OCI-LY1 (cell line): ENCODE measurements at regions not wholly inside any gene's neighbourhood (a gene's known extent, or its start where the extent isn't known, plus 50 kb on each side); places are given as distances from the start of the nearest gene placed in this dataset.

Source experiments
- H2AFZ ChIP-seq: fragments of 200-600 bp; sonication (generic), shearing (Covaris generic); 2 replicates; pipeline ENCODE4 v1.6.0; 2014; ENCODE audit warnings: antibody characterized with exemption, mild to moderate bottlenecking, low read length
- H3F3A ChIP-seq: fragments of 200-600 bp; sonication (generic), shearing (Covaris generic); 2 replicates; pipeline ENCODE4 v1.6.0; 2014; ENCODE audit warnings: mild to moderate bottlenecking, antibody characterized with exemption, low read length, moderate library complexity; ENCODE audit not compliant: insufficient read depth
- H3K27ac ChIP-seq: fragments of 200-600 bp; sonication (generic); 2 replicates; pipeline ENCODE4 v1.5.1; 2014; ENCODE audit warnings: low read length, mixed run types, mild to moderate bottlenecking, low read depth; ENCODE audit not compliant: poor library complexity, severe bottlenecking
- H3K27me3 ChIP-seq: fragments of 200-600 bp; sonication (generic); 2 replicates; pipeline ENCODE4 v1.6.0; 2014; ENCODE audit warnings: antibody characterized with exemption, mild to moderate bottlenecking, low read length, moderate library complexity; ENCODE audit not compliant: insufficient read depth
- H3K36me3 ChIP-seq: fragments of 200-600 bp; sonication (generic); 2 replicates; pipeline ENCODE4 v1.6.1; 2014; ENCODE audit warnings: mild to moderate bottlenecking, antibody characterized with exemption, low read length, moderate library complexity, mixed read lengths; ENCODE audit not compliant: insufficient read depth
- H3K4me1 ChIP-seq: fragments of 200-600 bp; sonication (generic); 2 replicates; pipeline ENCODE4 v1.5.1; 2014; ENCODE audit warnings: mild to moderate bottlenecking, low read length, moderate library complexity; ENCODE audit not compliant: insufficient read depth, severe bottlenecking
- H3K4me2 ChIP-seq: fragments of 200-600 bp; sonication (generic), shearing (Covaris generic); 2 replicates; pipeline ENCODE4 v1.6.1; 2014; ENCODE audit warnings: low read length
- H3K4me3 ChIP-seq: fragments of 200-600 bp; sonication (generic); 2 replicates; pipeline ENCODE4 v1.5.1; 2014; ENCODE audit warnings: low read length, low read depth, mild to moderate bottlenecking, mixed read lengths; ENCODE audit not compliant: poor library complexity, severe bottlenecking
- H3K79me2 ChIP-seq: fragments of 200-600 bp; shearing (Covaris generic); 2 replicates; pipeline ENCODE4 v1.6.1; 2016; ENCODE audit warnings: mixed run types, low read length, mixed read lengths; ENCODE audit not compliant: insufficient read depth
- H3K9ac ChIP-seq: fragments of 200-600 bp; sonication (generic), shearing (Covaris generic); 2 replicates; pipeline ENCODE4 v1.6.1; 2014; ENCODE audit warnings: mild to moderate bottlenecking, low read length, mixed read lengths
- H3K9me2 ChIP-seq: fragments of 200-600 bp; sonication (generic), shearing (Covaris generic); 2 replicates; pipeline ENCODE4 v1.6.1; 2014; ENCODE audit warnings: low read depth, mild to moderate bottlenecking, low read length, mixed read lengths
- H3K9me3 ChIP-seq: fragments of 200-600 bp; shearing (Covaris generic); 2 replicates; pipeline ENCODE4 v1.6.1; 2014; ENCODE audit warnings: low read length, mixed read lengths
- H4K20me1 ChIP-seq: fragments of 200-600 bp; sonication (generic), shearing (Covaris generic); 2 replicates; pipeline ENCODE4 v1.6.0; 2016; ENCODE audit warnings: mild to moderate bottlenecking, low read length; ENCODE audit not compliant: insufficient read depth
- EZH2 ChIP-seq: fragments of 200-600 bp; sonication (generic), shearing (Covaris generic); IDR thresholded peaks from 2 replicates; pipeline ENCODE4 v1.8.0; 2017; ENCODE audit warnings: borderline replicate concordance, mixed run types, mild to moderate bottlenecking, antibody characterized with exemption, low read length, moderate library complexity, mixed read lengths
- TF ChIP-seq, protein P1 (sequence below): fragments of 200-600 bp; sonication (generic), shearing (Covaris generic); IDR thresholded peaks from 2 replicates; pipeline ENCODE4 v1.5.1; 2017; ENCODE audit warnings: mild to moderate bottlenecking, antibody characterized with exemption, low read length, moderate library complexity, mixed read lengths

GRCh38 chr4:119781044-119781443 lies 152.4 kb upstream of the PDE5A start:
- Histone ChIP-seq H3K27me3 (no peaks in the 10 kb centered on the region), H3K9ac (no peak overlapping the region), H3K9me2 (no peaks in the 10 kb centered on the region), H4K20me1 (no peaks in the 10 kb centered on the region), H2AFZ (no peak overlapping the region), H3F3A (no peaks in the 10 kb centered on the region), H3K36me3 (no peaks in the 10 kb centered on the region; the same call in 1 of the 2 replicates), H3K4me2 (no peak overlapping the region), H3K27ac (no peak overlapping the region), H3K4me3 (no peak overlapping the region), H3K4me1 (no peaks in the 10 kb centered on the region), H3K9me3 (no peaks in the 10 kb centered on the region), H3K79me2 (no peaks in the 10 kb centered on the region)
- no peak for TF ChIP-seq EZH2
- TF ChIP-seq, protein P1, sequence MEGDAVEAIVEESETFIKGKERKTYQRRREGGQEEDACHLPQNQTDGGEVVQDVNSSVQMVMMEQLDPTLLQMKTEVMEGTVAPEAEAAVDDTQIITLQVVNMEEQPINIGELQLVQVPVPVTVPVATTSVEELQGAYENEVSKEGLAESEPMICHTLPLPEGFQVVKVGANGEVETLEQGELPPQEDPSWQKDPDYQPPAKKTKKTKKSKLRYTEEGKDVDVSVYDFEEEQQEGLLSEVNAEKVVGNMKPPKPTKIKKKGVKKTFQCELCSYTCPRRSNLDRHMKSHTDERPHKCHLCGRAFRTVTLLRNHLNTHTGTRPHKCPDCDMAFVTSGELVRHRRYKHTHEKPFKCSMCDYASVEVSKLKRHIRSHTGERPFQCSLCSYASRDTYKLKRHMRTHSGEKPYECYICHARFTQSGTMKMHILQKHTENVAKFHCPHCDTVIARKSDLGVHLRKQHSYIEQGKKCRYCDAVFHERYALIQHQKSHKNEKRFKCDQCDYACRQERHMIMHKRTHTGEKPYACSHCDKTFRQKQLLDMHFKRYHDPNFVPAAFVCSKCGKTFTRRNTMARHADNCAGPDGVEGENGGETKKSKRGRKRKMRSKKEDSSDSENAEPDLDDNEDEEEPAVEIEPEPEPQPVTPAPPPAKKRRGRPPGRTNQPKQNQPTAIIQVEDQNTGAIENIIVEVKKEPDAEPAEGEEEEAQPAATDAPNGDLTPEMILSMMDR: no peak

DNA sequence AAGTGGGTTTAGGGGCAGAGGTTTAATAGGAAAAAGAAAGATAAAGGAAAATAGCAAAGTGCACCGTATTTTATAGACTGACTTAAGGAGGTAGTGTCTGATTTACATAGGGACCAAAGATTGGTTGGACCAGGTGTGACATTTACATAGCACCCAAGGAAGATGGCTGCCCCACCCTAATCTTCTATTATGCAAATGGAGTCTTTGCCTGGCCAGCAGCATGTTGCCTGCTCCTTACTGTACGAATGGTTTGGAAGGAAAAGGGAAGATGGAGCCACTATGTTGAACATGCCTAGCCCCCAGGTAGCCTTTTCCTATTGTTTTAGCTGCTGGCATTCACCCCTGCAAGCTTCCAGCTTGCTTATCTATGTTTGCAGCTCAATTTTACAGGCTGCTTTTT lies 146.2 kb upstream of the PDE5A start:
- Histone ChIP-seq H3K4me3 (no peak overlapping the region), H2AFZ (no peak overlapping the region), H3K4me2 (no peak overlapping the region), H3K79me2 (no peaks in the 10 kb centered on the region), H3F3A (no peaks in the 10 kb centered on the region), H3K27ac (no peak overlapping the region), H3K9me3 (no peaks in the 10 kb centered on the region), H4K20me1 (no peaks in the 10 kb centered on the region), H3K36me3 (no peaks in the 10 kb centered on the region), H3K9me2 (no peaks in the 10 kb centered on the region), H3K9ac (no peak overlapping the region), H3K27me3 (no peaks in the 10 kb centered on the region), H3K4me1 (no peaks in the 10 kb centered on the region)
- TF ChIP-seq, protein P1: no peak
- TF ChIP-seq EZH2: no peak

DNA sequence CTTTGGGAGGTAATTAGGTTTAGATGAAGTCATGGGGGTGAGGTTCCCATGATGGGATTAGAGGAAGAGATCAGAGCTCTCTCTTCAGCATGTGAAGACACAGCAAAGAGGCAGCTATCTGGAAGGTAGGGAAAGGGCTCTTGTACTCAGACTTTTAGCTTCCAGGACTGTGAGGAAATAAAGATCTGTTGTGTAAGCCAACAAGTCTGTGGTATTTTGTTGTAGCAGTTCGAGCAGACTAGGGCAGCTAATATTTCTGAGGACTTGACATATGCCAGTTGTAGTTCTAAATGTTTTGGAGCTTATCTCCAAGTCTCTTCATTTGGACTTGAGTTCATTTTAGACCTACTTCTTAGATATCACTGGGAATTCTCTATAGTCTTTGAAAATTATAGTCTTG lies 137.3 kb upstream of the PDE5A start:
- Histone ChIP-seq H3K9me3 (no peaks in the 10 kb centered on the region), H3K36me3 (no peaks in the 10 kb centered on the region), H3K4me1 (no peaks in the 10 kb centered on the region), H2AFZ (no peak overlapping the region), H3K9ac (no peak overlapping the region), H3K27me3 (no peaks in the 10 kb centered on the region), H3K27ac (no peak overlapping the region), H3K79me2 (no peaks in the 10 kb centered on the region), H4K20me1 (no peaks in the 10 kb centered on the region), H3F3A (no peaks in the 10 kb centered on the region), H3K4me3 (no peak overlapping the region), H3K9me2 (no peaks in the 10 kb centered on the region), H3K4me2 (no peak overlapping the region)
- TF ChIP-seq EZH2: no peak
- TF ChIP-seq, protein P1: no peak
